ENCODE measurements at regions not wholly inside any gene's neighbourhood (a gene's known extent, or its start where the extent isn't known, plus 50 kb on each side); places are given as distances from the start of the nearest gene placed in this dataset.
"Not testable (repeated sequence)": the region's sequence is repeated elsewhere in the genome, so short reads cannot be mapped to it uniquely, and the experiment has no call there.

DNA sequence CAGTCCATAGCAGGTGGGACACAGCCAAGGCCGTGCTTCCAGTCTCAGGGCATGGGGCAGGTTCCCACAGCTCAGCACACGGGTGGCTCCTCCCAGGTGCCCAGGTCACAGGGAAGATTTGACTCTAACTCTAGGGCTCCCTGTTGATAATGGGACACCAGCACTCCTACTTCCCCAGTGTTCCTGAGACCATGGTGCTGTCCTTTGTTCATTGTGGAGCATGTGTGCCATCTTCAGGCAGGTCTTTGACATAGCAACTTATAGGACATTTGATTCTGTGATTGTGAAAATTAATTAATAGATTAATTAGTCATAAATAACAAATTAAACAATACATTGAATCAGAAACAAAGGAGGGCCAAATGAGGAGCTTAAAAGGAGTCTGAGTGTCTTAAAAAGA lies 635.0 kb downstream of the RPIA start:
- not testable (repeated sequence) for DNase-seq

GRCh38 chr2:89328790-89329189 lies 637.3 kb downstream of the RPIA start:
- not testable (repeated sequence) for DNase-seq
